ENCODE measurements at regions not wholly inside any gene's neighbourhood (a gene's known extent, or its start where the extent isn't known, plus 50 kb on each side); places are given as distances from the start of the nearest gene placed in this dataset.

- ChIA-PET CTCF (no interaction called here), POLR2A (ENCODE audit: unreplicated experiment) (no interaction called here)
- H3K56ac ChIP-seq (ENCODE audit: extremely low read depth, insufficient read depth, low read length) = no peak overlapping the region
- H3K9me3 ChIP-seq (ENCODE audit: control insufficient read depth, insufficient read depth, low read length) = peaks cover 41% of the 10 kb centered on the region
- no peak overlapping the region for H2AK9ac ChIP-seq (replicated peaks; ENCODE audit: low read depth, low read length, poor library complexity)
- no peak overlapping the region for H2BK120ac ChIP-seq (ENCODE audit: low read depth, low read length)
- H3K79me1 ChIP-seq (ENCODE audit: low read depth in 1 of 2, low read length in 2 of 2) = no peaks in the 10 kb centered on the region
- no peaks in the 10 kb centered on the region for H3K27me3 ChIP-seq (ENCODE audit: control insufficient read depth, insufficient read depth, low read length)
- H3K27ac ChIP-seq (ENCODE audit: insufficient read depth, low read length) = no peak overlapping the region
- in situ Hi-C loops (cut with MboI; ENCODE audit: low sequenced_read_pairs) (no loop called here), dilution Hi-C loops (cut with HindIII; ENCODE audit: low sequenced_read_pairs, unreplicated experiment) (no loop called here), intact Hi-C loops (cut with micrococcal nuclease) (no loop called here)
- no peak overlapping the region for H3K23ac ChIP-seq (ENCODE audit: low read depth, low read length)
- no peaks in the 10 kb centered on the region for H3K9me1 ChIP-seq (ENCODE audit: insufficient read depth, low read length)
- no peaks in the 10 kb centered on the region for H3K4me1 ChIP-seq (ENCODE audit: control insufficient read depth, insufficient read depth, low read length)
- H4K5ac ChIP-seq (ENCODE audit: low read depth, low read length) = no peak overlapping the region
- H2BK15ac ChIP-seq (ENCODE audit: low read depth, low read length) = no peak overlapping the region
- TF ChIP-seq SMC3 (IDR thresholded peaks at IDR 0.05; ENCODE audit: low read depth, low read length) (no peak), FOS (IDR thresholded peaks at IDR 0.05; ENCODE audit: low read depth, low read length) (no peak), MXI1 (IDR thresholded peaks at IDR 0.05; ENCODE audit: borderline replicate concordance, low read depth, low read length) (no peak), CHD1 (IDR thresholded peaks at IDR 0.05; ENCODE audit: low read depth, low read length) (no peak), MAZ (IDR thresholded peaks at IDR 0.05; ENCODE audit: borderline replicate concordance, low read depth, low read length) (no peak), NFE2L2 (IDR thresholded peaks at IDR 0.05; ENCODE audit: low read depth, low read length) (no peak), RCOR1 (IDR thresholded peaks at IDR 0.05; ENCODE audit: insufficient replicate concordance, low read length) (no peak), ELK1 (IDR thresholded peaks at IDR 0.05; ENCODE audit: borderline replicate concordance, low read depth, low read length) (no peak), POLR2A (IDR thresholded peaks at IDR 0.05; ENCODE audit: low read depth, low read length) (no peak), BHLHE40 (IDR thresholded peaks at IDR 0.05; ENCODE audit: low read depth, low read length) (no peak), USF2 (IDR thresholded peaks at IDR 0.05; ENCODE audit: low read depth, low read length) (no peak)
- no peaks in the 10 kb centered on the region for H4K20me1 ChIP-seq (ENCODE audit: insufficient read depth, low read length)
- no peaks in the 10 kb centered on the region for H3K36me3 ChIP-seq (ENCODE audit: control insufficient read depth, insufficient read depth, low read length)
- H4K8ac ChIP-seq (ENCODE audit: low read depth in 2 of 2, low read length in 2 of 2) = no peak overlapping the region
- no peak overlapping the region for H3K4ac ChIP-seq (ENCODE audit: low read depth, low read length)
- ATAC-seq (ENCODE audit: low read depth) = no peak
- H4K91ac ChIP-seq (ENCODE audit: insufficient read depth, low read depth, low read length) = no peak overlapping the region
- no peak overlapping the region for H2AK5ac ChIP-seq (ENCODE audit: low read depth, low read length)
- H3K4me3 ChIP-seq (ENCODE audit: insufficient read depth, low read depth, low read length) = no peak overlapping the region
- BruUV-seq (replicated peaks) = no TSS peak
- H2BK5ac ChIP-seq (ENCODE audit: low read depth, low read length, poor library complexity, severe bottlenecking) = no peak overlapping the region
- DNase-seq = no peak
- no peak overlapping the region for H2BK20ac ChIP-seq (ENCODE audit: low read depth, low read length)
- no CpG with 5 or more reads among the region's 7 CpGs for WGBS, 2 experiments (ENCODE audit: extremely low coverage in 2 of 2, insufficient read length in 1 of 2)
- no peak overlapping the region for H3K14ac ChIP-seq (replicated peaks; ENCODE audit: low read depth, low read length)
- no peak overlapping the region for H2AFZ ChIP-seq (replicated peaks; ENCODE audit: low read length, poor library complexity)
- H3K4me2 ChIP-seq (ENCODE audit: low read depth, low read length) = no peak overlapping the region
- no peak overlapping the region for H3K18ac ChIP-seq (ENCODE audit: low read depth, low read length)
- H3K9ac ChIP-seq (ENCODE audit: low read depth, low read length) = no peak overlapping the region
Observed at GRCh38 chr1:4593106-4593505, 61.3 kb upstream of the AJAP1 start.
